NCI-H2029 treated with DMSO at 0.1 percent for 48 hours (cell line): ENCODE measurements at regions not wholly inside any gene's neighbourhood (a gene's known extent, or its start where the extent isn't known, plus 50 kb on each side); places are given as distances from the start of the nearest gene placed in this dataset.

Source experiments
- DNase-seq: peaks from one replicate; lab custom pipeline; 2025; lab: John Stamatoyannopoulos, UW

DNA sequence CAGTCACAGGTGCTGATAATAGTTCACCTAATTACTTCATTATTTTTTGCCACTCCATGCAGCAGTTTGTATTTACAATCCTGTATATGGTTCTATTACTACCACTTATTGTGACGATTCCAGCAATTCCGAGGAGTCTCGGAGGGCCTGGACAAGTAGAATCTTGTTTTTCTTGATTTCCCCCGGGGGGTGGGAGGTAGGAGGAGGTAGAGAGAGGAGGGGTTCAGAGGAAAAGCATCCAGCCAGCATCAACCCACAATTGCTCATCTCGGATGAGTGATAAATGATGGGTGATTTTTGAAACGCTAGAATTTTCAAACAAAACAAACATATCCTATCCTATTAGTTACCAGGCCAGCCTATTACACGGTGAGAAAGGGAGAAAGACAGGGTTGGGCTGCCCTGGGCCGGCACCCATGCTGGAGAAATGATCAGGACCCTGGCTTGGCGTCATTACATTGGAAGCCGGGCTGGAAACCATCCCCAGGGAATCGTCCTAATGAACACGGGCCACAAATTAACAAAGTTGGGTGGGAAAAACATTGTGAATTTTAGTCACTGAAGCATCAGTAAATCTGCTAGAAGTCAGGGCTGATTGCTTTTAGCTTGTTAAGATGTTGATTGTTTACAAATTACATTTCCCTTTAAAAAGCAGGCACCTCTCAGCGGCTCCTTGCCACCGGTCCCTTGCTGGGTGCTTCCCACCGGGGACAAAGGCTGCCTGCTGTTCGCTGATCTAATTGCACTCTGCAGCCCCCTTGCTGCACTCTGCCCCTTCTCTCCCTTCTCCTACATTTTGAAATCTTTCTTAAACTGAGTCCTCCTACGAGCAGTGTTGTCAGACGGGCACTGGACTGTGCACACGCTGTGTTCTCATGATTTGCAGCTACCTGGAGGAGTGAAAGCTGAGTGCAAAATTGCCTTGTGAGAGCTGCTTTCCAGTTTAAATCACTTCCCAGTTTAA, 95.5 kb downstream of the FAM204A start:
- DNase-seq, result no peak

- DNase-seq, result no peak
Measured at GRCh38 chr10:118243907-118244306, 98.2 kb downstream of the FAM204A start.

- DNase-seq, result peak; percentile 26
Measured at GRCh38 chr10:118241229-118242137, 100.6 kb downstream of the FAM204A start.

- no peak for DNase-seq
Measured at GRCh38 chr10:118239236-118239630, 102.9 kb downstream of the FAM204A start.

GRCh38 chr10:118238573-118239235, 103.4 kb downstream of the FAM204A start:
- DNase-seq, result no peak

GRCh38 chr10:118237930-118238329, 104.2 kb downstream of the FAM204A start:
- DNase-seq, result no peak

- no peak for DNase-seq
Measured at GRCh38 chr10:118234683-118235082, 107.4 kb downstream of the FAM204A start.

GRCh38 chr10:118220346-118220850, 121.7 kb downstream of the FAM204A start:
- DNase-seq, result no peak

DNA sequence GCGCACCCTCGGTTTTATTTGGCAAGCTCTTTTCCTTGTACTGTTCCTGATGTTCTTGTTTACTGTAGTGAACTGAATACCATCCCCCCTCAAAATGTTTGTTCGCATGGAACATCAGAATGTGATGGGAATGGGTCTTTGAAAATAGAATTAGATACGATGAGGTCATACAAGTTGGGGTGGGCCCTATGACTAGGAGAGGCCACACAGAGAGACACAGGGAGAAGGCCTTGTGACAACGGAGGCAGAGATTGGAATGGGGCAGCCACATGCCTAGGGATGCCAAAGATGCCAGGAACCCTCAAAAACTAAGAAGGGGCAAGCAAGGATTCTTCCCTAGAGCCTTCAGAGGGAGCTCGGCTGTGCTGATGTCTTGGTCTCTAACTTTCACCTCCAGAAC, 123.6 kb downstream of the FAM204A start:
- DNase-seq, result no peak

DNA sequence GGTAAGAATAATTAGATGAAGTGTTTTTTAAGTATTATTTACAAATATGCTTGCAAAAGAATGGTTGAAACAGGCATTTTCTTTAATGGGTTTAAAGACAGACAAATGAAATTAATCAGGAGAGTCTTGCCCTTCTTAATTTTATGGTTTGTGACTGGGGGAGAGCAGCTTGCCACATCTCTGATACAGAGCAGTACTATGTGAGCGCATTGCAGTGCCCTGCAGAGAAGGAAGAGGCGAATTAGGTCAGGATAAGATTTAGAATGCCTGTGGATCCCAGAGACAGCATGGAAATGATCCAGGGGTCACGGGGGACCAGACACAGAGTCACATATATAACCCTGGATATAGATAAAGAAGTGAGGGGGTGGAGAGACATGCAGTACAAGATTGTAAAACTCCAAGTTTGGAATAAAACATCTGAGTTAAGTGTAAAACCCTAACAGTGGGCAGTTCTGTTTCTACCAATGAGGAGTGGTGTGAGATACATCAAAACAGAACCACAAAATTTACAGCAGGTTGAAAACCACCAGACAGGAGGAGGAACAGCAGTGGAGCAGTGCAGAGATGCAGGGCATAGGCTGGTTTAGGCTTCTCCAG, 125.5 kb downstream of the FAM204A start:
- DNase-seq, result no peak

DNA sequence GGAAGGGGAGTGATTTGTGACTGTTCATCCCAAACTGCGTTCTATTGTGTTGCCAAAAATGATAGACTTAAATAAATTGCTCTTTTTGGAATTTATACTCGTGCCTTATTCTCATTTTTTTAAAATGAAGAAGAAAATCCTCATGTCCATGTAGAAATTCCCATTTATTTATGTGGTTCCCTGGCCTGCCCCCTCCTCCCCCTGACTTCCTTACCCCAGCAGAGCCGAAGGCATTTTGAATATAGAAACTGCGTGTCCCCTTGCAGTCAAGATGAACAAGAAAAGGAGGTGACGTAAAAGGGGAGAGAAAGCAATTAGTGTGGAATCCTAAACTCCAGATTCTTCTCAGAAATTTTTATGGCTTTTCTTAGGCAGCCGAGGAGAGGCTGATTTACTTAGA, 126.1 kb downstream of the FAM204A start:
- no peak for DNase-seq

DNA sequence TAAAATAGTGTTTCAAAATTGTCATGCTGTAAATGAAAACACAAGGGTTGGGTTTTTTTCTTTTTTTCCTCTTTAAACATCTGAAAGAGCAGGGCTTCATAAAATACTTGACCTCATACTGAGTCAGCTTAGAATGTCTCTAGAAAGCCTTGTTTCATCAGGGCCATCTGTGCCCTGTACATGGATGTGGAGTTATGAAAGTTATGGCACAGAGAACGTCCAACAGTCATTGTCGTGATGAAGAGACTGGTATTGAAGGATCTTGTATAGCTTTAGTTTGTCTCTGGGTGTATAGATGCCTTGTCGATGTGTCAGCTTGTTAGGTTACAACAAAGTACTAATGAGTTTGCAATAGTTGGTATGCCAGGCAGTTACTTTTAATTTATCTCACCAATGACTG, 127.3 kb downstream of the FAM204A start:
- no peak for DNase-seq

DNA sequence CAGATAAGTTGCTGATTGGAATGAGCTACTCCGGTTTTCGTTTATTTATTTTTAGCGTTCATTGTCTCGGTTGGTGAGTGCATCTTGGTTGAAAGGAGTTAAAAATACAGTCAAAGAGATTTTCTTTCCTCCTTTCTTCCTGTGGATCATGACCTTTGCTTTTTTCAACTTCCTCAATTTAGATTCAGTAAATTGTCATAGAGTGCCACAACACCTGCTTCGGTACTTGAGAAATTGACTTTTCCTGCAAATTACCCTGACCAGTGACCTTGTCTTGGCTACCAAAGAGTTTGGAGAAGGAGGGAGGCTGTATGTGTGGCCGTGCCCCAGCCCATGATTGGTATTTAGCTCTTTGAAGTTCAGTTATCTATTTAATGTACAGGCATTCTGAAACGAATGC, 128.7 kb downstream of the FAM204A start:
- no peak for DNase-seq

DNA sequence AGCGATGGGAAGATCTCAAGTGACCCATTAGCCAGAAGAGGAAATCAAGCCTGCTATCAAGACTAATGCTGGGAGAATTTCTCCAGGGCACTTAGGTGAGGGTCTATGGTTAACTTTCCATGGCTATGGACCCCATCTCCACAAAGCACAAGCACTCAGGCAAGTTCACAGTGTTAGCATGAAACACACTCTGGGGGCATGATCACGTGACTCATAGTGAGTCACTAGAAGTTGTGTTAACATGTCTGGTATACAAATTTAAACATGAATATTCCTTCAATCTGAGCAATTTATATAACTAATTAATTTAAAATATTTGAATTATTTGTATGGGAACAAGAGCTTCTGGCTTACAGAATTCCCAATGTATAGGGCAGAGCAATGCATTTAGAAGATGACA, 131.8 kb downstream of the FAM204A start:
- DNase-seq, result no peak

GRCh38 chr10:118209215-118209614, 132.9 kb downstream of the FAM204A start:
- no peak for DNase-seq

- no peak for DNase-seq
Measured at GRCh38 chr10:118207470-118208007, 134.6 kb downstream of the FAM204A start.

GRCh38 chr10:118204292-118204943, 137.7 kb downstream of the FAM204A start:
- no peak for DNase-seq

DNA sequence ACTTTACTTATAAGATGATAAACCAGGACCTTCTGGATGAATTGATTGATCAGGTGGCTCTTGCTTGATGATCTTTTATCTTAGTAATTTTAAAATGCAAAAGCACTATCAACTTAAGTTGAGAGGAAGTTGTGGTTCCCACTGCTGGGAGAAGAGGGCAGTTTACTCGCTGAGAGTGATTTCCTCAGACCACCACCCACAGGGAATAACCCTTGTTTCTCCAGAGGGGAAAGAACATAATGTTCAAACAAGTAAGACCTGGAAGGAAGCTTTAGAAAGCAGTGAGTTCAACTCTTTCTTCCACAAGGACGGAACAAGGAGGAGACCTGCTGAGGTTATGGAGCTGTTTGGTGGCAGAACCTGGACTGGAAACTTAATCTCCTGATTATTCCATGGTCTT, 138.7 kb downstream of the FAM204A start:
- DNase-seq, result no peak

DNA sequence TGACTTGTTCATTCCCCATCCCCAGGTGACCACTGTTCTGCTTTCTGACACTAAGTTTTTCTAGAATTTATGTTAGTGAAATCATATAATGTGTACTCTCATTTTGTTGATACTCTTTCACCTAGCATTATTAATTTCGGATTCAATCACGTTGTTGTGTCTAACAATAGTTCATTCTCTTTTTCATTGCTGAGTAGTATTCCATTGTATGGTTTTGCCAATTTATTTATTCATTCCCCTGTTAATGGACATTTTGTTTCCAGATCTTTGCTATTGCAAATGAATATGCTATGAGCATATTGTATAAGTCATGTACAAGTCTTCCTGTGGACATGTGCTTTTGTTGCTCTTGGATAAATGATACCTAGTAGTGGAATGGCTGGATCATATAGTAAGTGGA, 146.4 kb downstream of the FAM204A start:
- no peak for DNase-seq

DNA sequence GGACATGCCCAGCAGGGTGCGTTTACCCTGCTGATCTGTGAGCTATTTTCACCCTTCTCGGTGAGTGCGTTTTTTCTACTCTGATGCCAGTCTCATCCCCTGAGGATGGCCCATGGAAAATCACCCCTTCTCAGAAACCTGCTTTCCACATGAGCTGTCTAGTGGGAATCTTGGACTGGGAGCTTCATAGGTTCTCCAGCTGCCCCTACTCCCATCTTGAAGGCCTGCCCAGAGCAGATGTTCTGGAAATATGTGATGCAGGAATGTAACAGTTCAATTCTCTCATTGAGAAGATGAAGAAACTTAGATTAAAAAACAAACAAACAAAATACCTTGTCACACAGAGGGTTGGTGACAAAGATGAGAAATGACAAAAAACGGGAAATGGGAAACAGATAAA, 146.9 kb upstream of the RAB11FIP2 start:
- DNase-seq, result no peak

GRCh38 chr10:118181021-118181420, 134.3 kb upstream of the RAB11FIP2 start:
- no peak for DNase-seq
